T47D (cell line): ENCODE measurements at regions not wholly inside any gene's neighbourhood (a gene's known extent, or its start where the extent isn't known, plus 50 kb on each side); places are given as distances from the start of the nearest gene placed in this dataset.
A peak's percentile ranks its signal among the peaks of the same experiment; 100 is the strongest.

Experiments used
- DNase-seq, 2 experiments: peaks; one replicate each; pipeline versions ENCODE4 v3.0.0 to v3.0.0-alpha.2; 2011 to 2012; ENCODE audit warnings: low read depth in 1 of 2, low spot score in 1 of 2
- JUND ChIP-seq: IDR thresholded peaks from 2 replicates; pipeline ENCODE4 v1.6.1; 2012; ENCODE audit warnings: low read depth
- in situ Hi-C: cut with HindIII; loops from 2 replicates; pipeline ENCODE4 v1.10.0; 2016; ENCODE audit warnings: low sequenced_read_pairs, low pct_unique_long_range_greater_than_20kb

GRCh38 chr9:106799152-106799551 lies 63.8 kb upstream of the ZNF462 start:
- in situ Hi-C loops, result no loop called here
- TF ChIP-seq JUND, result no peak
- peak in 1 of 2 experiments; percentile 16 for DNase-seq

- no peak for TF ChIP-seq JUND
- no peak for DNase-seq
- in situ Hi-C loops, result no loop called here
These were observed 62.2 kb upstream of the ZNF462 start for GRCh38 chr9:106800701-106801270.

DNA sequence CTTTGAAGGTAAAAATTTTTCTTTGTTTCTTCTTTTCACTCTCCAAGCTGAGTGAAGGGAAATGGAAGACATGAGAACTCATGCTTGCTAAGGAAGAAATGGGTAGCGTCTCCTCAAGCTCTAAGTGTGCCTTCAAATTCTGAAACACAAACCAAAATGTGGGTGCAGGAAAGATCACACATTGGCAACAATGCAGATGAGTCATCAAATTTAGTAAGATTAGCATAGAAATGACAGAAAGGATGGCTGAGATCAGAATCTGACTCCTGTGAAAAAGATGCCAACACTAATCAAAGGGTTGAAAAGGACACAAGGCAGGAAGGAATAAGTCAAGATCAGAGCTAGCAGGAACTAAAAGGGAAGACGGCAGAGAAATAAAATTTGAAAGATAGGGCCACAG lies 61.1 kb upstream of the ZNF462 start:
- no peak for DNase-seq
- in situ Hi-C loops, result no loop called here
- no peak for TF ChIP-seq JUND
